RCC 7860 (cell line): ENCODE measurements at regions not wholly inside any gene's neighbourhood (a gene's known extent, or its start where the extent isn't known, plus 50 kb on each side); places are given as distances from the start of the nearest gene placed in this dataset.

Source experiments
- DNase-seq: peaks from one replicate; pipeline ENCODE4 v3.0.0-alpha.2; 2015; ENCODE audit warnings: low spot score
- FAIRE-seq: peaks from 2 replicates; lab custom pipeline; 2012; peaks lifted over from hg19 to GRCh38; lab: Jason Lieb, UNC

GRCh38 chr5:74250304-74251102, 390.0 kb downstream of the ENC1 start:
- DNase-seq: no peak
- no peak for FAIRE-seq

GRCh38 chr5:74248576-74248975, 392.0 kb downstream of the ENC1 start:
- no peak for FAIRE-seq
- DNase-seq: no peak

- FAIRE-seq (no peak), DNase-seq (no peak)
Measured at GRCh38 chr5:74244406-74244805, 396.1 kb downstream of the ENC1 start.

DNA sequence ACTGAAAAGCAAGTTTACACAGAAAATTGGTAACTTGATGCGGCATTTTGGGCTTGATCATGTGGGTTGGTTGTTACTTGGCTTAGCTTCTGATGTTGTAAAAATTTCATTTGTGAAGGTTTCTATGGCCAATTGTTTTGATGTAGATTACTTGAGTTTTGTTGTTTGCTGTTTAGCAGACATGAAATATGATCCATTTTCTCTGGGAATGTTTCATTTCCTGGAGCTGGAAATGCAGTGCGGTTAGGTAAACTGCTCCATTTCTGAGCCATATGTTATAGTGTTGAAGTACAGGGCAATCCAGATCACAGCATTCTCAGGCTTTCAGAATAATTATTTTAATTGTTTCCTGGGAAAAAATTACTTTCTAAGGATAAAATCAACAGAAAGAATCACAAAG, 396.9 kb downstream of the ENC1 start:
- FAIRE-seq (no peak), DNase-seq (no peak)

DNA sequence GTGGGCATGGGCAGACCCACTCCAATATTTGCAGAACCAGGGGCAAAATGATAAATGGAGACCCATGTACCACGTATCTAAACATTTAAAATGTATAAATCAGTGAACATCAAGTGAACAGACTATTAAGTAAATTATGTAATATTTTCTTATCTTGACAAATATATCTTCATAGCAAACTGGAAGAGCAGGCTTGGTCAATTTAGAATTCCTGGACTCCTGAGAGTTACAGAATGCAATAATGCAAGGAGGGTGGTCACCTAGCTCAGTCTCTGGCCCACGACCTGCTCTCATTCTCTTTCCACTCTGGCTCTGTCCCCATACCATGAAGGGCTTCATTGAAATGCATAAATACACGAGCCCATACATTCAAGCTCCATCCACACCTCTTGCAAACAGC, 398.0 kb downstream of the ENC1 start:
- DNase-seq (no peak), FAIRE-seq (no peak)

DNA sequence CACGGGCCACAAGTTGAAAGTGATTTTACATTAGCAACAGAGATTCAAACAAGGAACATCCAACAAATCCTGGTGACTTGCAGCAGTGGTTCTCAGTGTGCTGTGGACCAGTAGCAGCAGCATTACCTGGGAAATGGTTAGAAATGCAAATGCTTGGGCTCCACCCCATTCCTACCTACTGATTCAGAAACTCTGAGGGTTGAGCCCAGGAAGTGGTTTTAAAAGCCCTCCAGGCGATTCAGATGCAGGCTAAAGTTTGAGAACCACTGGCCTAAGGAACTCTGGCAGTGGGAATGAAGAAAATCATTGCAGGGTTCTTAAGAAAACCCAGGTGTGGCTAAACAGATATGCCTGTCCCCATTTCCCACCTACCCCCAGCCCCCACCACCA, 398.8 kb downstream of the ENC1 start:
- DNase-seq: peak; percentile 41
- no peak for FAIRE-seq

DNA sequence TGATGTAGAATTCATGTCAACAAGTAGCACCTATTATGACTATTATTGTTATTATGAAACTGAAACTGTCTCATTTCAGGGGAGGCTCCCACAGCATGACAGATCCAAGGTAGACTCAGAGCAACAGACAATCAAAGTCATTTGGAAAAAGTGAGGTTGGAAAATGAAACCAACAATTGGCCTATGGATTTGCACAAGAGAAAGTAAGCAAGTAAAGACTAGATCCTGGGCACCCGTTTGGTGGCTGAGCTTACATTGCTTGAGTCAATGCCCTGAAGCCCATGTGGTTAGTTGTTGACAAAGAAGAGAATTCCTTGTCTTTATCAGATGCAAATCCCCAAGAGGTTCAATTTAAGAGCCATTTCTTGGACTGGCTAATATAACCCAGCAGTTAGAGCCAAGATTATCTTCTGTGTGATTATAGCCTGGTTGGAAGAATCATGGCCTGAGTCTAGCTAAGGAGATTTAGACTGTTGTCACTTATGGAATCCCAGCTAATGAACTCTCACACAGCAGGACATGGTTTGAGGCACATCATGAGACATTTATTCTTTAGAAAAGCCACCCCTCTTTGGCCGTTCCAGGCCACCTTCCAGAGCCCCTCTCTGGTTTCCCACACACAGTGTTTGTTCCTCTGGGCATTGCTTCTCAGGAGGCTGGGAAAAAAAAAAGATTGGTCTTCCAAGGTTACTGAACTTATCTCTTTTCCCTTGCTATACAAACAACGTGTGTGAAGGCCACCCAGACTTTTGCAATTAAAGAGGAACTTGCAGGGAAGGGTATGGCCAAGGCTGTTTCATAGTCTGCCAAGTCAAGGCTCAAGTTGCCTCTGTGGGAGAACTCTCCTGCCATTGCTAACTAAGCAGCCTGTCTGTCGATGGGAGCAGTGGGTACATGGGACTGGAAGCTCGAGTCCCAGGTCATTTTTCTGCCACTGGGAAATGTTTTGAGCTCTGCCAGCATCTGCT, 399.5 kb downstream of the ENC1 start:
- FAIRE-seq: no peak

DNA sequence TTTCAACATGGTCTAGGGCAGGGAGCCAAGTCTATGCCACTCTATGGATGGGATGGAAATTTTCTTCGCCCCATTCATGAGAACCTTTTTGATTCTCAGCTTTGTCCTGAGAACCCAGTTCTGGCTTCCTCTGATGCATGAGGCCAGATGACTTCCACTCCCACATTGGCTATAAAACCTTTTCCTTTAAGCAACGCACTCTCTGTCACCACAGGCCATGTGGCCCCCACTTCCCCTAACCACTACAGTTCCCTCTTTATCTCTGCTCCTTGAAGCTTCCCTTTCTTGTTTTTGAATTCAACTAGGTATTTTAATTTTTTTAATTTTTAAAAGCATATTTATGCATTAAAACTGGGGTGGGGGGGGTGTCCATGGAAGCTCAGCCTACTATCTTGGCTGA, 401.3 kb downstream of the ENC1 start:
- DNase-seq: no peak
- no peak for FAIRE-seq

More for the DNA sequence above, 399.5 kb downstream of the ENC1 start:
- no peak for DNase-seq

- DNase-seq (no peak), FAIRE-seq (no peak)
Measured at GRCh38 chr5:74237571-74238145, 402.9 kb downstream of the ENC1 start.

DNA sequence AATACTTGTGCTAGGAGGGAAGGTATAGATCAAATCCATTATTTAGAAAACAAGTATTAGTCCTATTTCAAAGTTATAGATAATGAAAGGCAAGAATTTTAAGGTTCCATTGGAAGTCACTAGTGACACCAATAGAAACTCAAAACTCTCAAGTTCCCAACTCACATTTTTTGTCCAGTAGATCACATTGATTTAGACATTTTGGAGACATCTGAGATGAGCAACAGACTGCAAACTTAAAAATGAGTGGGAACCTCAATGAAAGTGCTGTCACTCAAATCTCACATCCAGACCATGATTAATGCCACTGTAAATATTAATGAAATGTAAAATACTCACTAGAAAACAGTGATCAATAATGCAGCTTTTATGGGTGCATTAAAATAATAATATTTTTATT, 405.0 kb downstream of the ENC1 start:
- FAIRE-seq (no peak), DNase-seq (no peak)

GRCh38 chr5:74233571-74233970, 407.0 kb downstream of the ENC1 start:
- FAIRE-seq (peak; percentile 39), DNase-seq (peak; percentile 38)

DNA sequence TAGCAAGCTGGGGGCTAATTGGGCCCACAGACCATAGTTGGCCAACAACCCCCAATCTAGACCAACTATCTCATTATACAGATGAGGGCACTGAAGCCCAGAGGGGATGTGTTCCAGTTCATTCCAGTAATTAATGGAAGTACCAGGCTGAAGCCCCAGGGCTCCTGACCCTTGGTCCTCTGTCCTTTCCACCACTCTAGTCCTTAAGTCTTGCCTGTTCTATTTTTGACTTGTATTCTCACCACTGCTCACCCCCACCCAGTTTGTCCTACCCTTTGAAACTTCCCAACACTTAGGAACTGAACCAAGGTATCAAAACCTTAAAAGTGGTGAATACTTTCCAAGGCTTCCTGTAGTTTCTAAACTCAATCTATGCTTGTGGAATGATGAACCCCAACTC, 407.4 kb downstream of the ENC1 start:
- DNase-seq: no peak

GRCh38 chr5:74232276-74232675, 408.3 kb downstream of the ENC1 start:
- peak; percentile 56 for FAIRE-seq

More for the DNA sequence above, 407.4 kb downstream of the ENC1 start:
- FAIRE-seq: no peak

DNA sequence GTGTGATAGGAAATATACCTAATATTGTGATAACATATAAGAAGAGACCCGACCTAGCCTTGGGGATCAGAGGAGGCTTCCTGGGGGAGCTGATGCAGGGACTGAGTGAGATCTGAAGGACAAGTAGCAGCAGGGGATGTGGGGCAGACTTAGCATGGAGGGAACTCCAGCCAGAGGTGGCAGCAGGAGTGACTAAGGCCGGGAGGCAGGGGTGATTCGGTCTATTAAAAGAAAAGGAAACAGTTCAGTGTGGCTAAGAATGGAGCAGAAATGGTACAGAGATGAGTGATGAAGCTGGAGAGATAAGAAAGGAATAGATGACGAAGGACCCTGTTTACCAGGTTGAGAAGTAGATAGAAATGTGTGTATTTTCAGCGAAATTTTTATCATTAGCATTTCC, 408.8 kb downstream of the ENC1 start:
- FAIRE-seq: no peak
- peak; percentile 36 for DNase-seq

More at GRCh38 chr5:74232276-74232675, 408.3 kb downstream of the ENC1 start:
- DNase-seq: peak; percentile 76

GRCh38 chr5:74226716-74227485, 413.6 kb downstream of the ENC1 start:
- FAIRE-seq: no peak
- no peak for DNase-seq

DNA sequence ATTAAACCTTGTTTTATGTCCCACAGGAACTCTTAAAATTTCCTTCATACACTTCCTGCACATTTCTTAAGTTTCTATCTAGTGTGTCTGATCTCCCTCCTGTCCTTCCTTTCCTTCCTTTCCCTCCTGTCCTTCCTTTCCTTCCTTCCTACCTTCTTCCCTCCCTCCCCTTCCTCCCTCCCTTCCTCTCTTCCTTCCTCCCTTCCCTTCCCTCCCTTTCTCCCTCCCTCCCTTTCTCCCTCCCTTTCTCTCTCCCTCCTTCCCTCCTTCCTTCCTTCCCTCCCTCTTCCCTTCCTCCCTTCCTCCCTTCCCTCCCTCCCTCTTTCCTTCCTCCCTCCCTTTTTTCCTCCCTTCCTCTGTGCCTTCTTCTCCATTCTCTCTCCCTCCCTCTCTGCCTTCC, 414.9 kb downstream of the ENC1 start:
- FAIRE-seq (no peak), DNase-seq (no peak)

DNA sequence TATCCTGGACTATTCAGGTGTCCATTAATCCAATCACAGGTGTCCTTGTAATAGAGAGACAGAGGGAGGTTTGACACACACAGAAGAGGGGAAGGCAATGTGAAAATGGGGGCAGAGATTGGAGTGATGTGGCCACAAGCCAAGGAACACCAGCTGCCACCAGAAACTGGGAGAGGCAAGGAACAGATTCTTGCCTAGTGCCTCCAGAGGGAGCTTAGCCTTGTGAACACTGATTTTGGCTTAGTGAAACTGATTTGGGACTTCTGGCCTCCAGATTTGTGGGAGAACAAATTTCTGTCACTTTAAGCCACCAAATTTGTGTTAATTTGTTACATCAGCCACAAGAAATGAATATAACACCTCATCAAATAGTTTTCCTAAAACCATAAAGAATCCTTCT, 416.2 kb downstream of the ENC1 start:
- FAIRE-seq: no peak
- DNase-seq: no peak

- FAIRE-seq (no peak), DNase-seq (no peak)
Measured at GRCh38 chr5:74222806-74223205, 417.7 kb downstream of the ENC1 start.

GRCh38 chr5:74221413-74221812, 419.1 kb downstream of the ENC1 start:
- DNase-seq (no peak), FAIRE-seq (no peak)

DNA sequence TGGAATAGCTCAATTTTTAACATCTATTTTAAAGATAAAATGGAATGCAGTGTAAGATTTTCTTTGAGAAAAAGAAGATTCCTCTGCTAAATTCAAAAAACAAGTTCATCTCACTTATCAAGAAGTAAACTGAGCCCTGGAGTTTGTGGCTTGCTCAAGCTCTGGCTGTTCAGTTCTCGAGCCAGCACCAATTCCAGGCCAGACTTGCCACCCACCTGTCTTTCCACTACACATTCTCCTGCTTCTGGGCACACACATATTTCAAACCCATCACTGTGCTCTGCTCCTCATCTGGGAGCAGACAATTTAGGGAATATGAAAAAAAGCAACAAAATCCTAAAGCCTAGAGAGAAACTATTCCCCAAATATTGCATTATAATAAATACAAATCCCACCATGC, 424.5 kb downstream of the ENC1 start:
- FAIRE-seq: no peak
- no peak for DNase-seq

DNA sequence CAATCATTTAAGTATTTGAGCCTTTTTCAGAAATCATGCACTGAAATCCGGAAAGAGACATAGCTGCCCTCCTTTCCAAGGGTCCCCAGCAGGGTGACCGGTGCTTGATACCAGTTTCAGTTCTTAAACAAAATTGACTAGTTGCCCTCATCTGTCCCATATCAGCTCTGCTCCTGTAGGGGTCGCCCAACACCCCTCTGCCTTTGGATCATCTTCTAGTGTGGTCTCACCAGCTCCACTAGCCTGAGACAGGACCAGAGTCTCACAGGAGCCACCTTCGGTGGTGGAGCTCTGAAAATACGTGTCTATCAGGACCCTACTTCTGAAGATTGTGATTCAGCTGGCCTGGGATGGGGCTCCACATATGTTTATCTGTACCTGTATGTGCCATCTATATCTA, 428.2 kb downstream of the ENC1 start:
- no peak for FAIRE-seq

More for the DNA sequence above, 428.2 kb downstream of the ENC1 start:
- no peak for DNase-seq
